ENCODE measurements at regions not wholly inside any gene's neighbourhood (a gene's known extent, or its start where the extent isn't known, plus 50 kb on each side); places are given as distances from the start of the nearest gene placed in this dataset.

DNA sequence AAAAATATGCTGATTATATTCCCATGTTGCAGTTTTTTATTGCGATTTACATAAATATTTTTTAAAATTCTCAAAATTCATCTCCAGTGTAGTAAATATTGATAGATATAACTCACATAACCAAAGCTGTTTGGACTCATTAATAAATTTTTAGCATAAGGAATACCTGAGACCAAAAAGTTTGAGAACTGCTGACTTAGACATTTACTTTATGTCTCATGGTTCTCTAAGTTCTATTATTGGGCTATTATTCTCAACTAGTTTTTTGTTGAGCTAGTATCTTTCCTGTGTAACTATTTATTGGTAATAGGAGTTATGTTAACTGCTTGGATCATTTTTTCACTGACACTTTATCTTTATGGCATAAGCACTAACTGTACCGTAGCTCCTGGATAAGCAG is 1069.6 kb downstream of the ADGRL2 start:
- DNase-seq (ENCODE audit: low read depth in 4 of 4, low spot score in 3 of 4): no peak

DNA sequence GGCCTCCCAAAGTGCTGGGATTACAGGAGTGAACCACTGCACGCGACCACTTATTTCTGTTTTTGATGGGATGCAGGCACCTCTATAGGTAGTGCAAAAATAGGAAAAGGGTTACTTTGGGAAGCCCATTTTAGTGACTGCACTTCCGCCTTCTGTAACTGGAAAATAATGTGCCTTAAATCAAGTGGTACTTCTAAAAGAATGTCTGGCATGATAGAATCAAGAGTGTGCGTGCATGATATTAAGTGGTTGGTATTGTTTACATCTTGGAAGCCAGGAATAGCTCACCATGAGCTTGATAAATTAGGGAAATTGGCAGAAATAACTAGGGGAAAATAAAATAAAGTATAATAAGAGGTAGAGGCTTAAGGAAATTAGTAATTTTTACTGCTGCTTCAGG is 1067.0 kb downstream of the ADGRL2 start:
- DNase-seq (ENCODE audit: low read depth in 4 of 4, low spot score in 3 of 4): no peak

DNA sequence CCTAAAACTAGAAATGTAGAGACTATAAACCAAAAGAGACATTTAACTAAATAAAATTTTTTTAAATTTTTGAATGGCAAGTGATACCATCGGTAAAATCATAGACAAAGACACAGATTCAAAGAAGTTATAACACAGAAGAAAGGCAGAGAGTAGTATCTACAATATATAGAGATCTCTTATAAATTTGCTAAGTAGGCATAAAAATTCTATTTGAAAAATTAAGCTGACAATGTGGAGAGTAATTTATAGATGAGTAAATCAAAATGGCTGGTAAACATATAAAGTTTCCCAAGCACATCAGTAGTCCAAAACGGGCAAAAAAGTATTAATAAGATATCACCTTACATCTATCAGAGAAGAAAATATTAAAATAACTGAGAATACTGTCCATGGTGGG is 1061.0 kb downstream of the ADGRL2 start:
- no peak for DNase-seq (ENCODE audit: low read depth in 4 of 4, low spot score in 3 of 4)

DNA sequence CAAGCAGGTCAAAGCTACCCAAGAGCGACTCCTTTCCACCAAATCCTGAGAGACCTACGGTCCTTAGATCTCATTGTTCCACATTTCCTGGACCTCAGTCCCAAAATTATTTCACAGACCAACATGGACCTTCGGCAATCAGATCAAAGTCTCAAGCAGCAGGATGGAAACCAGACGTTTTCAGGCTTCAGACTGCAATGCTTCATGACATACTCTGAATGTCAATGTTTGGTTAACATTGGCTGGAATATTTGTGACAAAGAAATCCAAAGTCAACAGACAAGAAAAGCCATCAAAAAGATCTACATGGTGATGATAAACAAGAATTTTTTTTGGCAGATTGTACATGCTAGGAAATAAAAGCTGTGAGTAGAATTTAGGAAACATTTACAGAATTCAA is 1057.3 kb downstream of the ADGRL2 start:
- DNase-seq (ENCODE audit: low read depth in 4 of 4, low spot score in 3 of 4): no peak

DNA sequence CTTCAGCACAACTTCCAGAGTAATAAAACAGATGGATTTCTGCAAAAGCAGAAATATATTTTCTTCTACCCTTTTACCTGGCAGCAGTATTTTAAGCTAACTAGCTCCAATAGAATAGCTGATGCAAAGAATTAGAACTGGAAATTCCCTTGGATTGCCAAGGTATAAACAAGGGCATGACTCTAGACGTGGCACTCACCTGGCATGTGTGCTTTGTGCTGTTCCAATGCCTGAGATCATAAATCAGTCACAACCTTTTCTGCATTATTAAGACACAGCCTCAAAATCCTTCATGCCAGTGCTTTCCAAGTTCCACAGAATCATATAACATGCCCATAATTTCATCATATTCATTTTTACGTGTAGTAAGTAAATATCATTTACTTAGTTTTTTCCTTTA is 1048.7 kb downstream of the ADGRL2 start:
- DNase-seq (ENCODE audit: low read depth in 4 of 4, low spot score in 3 of 4): no peak

DNA sequence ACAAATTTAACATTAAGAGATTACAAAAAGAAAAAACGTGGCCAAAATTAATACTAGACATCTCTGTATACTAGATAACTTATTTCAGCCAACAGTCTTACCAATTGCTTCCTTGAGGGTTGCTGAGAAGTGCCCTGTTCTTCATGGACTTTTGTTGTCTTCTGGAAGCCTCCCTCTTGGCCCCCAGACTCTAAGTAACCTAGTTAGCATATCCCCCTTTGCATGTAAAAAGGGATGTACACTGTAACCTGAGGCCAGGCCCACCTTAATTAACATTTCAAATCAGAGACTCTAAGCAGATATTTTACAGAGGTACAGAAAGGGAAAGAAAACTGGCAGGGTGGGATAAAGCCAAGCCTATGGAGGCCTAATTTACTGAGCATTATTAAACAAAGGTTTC is 1047.3 kb downstream of the ADGRL2 start:
- DNase-seq (ENCODE audit: low read depth in 4 of 4, low spot score in 3 of 4): no peak

DNA sequence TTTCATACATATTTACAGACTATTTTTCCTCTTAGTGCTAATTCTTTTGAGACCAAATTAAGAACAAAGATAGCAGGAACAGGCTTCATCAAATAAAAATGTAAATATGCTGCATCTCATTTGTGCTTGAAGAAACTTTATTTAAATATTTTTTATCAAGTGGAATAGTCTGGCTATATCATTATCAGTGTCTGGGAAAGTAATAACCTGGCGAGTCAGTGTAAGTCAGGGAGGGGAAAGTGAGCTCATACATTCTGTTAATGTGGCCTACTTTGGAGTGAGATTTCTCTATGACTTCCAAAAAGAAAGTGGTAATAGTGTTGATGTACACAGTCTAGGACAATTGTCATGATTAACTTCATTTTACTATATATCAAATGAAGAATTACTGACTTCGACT is 1045.1 kb downstream of the ADGRL2 start:
- no peak for DNase-seq (ENCODE audit: low read depth in 4 of 4, low spot score in 3 of 4)

DNA sequence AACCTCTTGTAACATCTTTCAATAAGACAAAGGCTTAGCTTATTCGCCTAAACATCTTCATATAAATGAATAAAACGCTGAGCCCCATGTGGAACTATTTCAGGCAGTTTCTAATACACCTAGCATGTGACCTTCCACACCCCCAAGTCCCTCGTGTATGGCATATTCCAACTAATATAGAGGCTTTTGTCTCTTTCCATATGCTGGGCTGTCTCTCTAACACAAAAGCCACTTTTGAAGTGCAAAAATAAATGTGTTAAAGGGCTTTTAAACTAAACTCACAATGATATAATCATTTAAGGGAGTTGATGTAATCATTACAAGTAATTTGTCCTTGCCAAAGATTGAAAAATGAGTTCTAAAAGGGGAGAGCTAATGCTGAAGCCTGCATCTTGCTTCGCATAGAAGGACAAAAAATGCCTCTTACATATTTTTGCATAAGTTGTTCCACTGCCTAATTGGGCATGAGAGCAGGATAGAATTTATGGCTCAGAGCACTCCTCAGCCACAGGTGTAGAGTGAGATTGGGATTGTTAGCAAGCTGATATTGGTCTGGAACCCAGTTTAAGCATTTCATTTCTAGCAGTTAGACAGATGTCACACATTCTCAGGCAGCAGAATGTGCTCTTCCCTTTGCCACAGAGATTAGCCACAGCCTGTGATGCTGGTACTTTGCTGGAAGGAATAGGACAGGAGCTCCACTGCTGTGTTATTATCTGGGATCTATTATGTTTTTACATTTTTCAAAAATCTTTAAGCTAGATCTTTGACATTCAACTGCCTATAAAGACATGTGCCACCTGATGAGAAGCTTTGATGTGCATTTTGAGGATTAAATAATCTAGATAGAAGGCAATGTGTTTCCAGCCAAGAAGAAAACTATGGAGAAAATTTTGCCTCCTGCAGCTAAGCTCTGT is 1044.4 kb downstream of the ADGRL2 start:
- no peak for DNase-seq (ENCODE audit: low read depth in 4 of 4, low spot score in 3 of 4)

DNA sequence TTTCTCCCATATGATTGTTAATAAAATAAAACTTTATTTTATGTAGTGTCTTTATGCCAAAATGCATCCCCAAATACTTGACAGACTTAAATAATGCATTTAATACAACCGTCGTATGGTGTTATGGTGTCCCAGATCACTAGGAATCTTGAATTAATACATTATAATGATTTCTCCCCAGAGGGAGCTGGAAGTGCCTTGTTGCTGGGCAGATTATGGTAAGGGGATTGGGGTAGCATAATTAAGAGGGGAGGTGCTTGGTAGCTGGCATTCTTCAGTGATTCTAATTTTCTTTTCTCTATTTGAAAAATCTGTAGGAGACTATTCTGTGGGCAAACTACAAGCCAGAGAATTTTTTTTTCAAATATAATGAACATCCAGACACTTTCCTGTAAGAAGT is 1043.7 kb downstream of the ADGRL2 start:
- DNase-seq (ENCODE audit: low read depth in 4 of 4, low spot score in 3 of 4): no peak

DNA sequence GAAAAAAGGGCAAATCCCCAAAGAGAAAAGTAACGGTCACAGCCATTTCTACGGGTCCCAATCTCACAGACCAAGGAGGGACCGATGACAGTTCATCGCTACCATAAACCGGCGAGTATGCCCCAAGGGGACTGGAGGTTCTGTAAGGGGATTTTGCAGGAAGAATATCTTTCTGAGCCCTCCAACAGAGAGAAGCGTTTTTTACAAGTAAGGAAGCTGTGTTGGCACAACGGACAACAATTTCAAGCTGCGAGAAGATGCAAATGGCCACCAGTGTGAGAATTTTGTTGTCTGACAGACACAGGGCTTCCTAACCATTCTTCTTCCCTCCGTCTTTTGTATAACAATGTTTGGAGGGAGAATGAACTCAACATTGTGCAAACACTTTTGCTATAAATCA is 1043.1 kb downstream of the ADGRL2 start:
- no peak for DNase-seq (ENCODE audit: low read depth in 4 of 4, low spot score in 3 of 4)

DNA sequence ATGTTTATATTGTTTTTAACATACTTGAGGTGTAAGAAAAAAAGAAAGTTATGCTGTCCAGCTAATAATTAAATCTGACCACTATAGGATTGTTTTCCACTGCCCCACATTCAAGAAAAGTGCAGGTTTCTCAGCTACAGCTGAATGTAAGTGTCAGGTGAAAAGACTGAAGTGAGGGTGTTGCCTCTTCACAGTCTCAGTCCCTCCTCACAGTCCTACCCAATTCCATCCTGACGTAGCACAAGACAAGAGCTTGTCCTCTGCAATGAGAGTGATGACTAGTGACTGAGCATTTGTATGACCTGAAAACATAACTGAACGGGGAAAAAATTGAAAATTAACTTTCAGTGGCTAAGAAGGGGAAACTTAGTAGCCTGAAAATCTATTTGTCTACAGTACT is 1039.5 kb downstream of the ADGRL2 start:
- no peak for DNase-seq (ENCODE audit: low read depth in 4 of 4, low spot score in 3 of 4)

DNA sequence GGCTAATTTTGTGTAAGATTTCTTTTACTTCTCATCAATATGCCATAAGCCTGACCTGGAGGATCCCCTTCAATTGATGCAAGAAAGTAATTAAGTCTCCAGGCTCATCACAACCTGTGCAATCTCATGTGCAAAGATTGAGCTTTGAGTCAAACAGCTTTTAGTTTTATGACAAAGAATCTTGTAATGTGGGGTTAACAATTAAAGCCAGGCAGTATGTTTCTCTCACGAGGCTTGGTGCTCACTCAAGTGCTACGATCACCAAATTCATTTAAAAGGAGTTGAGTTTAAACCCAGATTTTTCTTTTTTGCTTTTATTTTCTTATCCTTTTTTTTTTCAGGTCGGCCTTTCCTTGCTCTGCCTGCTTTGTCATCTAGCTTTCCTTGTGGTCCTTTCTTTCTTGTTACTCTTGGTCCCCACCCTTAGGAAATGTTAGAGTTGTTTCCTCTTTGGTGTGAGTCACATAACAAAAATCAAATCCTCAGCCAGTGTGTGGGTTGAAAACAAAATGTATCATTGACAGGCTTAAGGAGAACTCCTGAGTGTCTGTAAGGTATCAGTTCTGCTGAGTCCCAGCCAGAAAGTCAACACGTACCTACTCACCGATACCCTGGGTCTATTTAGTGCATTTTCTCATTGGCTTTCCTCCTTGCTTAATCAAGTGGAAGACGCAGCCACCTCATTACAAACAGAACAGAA is 1037.2 kb downstream of the ADGRL2 start:
- DNase-seq (ENCODE audit: low read depth in 4 of 4, low spot score in 3 of 4): no peak

DNA sequence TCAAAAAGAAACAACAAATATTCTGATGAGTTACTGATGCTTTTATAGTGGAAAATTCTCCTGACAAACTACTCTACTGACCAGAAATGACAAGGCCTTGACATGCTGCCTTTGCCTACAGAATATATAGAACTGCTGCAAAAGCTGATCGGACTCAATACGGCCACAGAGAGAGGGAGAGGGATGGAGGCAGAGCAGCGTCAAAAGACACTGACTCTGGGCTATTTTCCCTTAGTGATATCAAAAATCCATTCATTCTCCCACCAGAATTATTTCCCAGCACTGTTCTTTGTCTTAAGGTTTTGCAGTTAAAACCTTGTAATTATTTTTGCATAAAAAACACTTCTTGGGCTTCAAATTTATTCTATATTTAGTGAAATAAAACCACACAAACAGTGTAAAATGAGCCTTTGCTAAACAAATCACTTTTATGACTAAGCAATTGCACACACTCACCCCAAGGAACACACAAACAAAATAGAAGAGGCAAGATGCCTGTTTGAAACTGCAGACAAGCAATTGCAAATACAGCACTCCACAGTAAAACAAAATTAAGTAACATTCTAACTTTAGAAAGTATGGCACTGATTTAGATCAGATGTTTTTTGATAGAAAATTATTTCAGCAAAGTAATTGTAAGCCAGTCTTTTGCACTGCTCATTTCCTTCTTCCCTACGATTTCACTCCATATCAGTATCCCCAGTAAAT is 1036.4 kb downstream of the ADGRL2 start:
- DNase-seq (ENCODE audit: low read depth in 4 of 4, low spot score in 3 of 4): no peak

DNA sequence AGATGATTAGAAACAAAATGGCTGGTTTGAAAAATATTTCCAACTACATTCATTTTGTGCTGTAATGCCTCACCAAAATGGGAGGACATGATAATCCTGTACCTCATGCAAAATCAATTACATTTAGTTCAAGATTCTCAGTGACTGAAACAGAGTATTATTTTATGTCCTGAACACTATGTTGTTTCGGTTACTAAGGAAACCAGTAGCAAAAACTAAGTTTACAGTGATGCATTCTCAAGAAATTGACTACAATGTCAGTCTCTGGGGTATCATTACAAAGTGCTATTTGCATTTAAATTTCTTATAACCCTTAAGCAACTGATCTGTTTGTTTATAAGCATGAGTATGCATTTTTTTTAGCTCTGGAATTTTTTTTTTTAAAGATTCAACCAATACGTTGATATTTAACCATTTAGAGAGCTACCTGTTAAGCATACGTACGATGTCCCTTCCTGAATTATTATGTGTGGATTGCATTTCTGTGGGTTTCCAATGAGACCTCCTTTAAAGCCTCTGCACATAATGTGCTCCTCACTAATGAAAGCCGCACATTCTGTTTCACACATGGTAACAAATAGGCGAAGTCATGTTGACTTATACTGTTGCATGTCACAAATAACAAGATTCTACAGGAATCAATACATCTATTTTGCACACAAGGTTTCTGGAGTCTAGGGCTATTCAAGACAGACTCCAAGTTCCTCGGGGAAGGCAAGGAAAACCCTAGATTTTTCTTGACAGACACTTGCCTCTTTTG is 1035.7 kb downstream of the ADGRL2 start:
- DNase-seq (ENCODE audit: low read depth in 4 of 4, low spot score in 3 of 4): no peak

DNA sequence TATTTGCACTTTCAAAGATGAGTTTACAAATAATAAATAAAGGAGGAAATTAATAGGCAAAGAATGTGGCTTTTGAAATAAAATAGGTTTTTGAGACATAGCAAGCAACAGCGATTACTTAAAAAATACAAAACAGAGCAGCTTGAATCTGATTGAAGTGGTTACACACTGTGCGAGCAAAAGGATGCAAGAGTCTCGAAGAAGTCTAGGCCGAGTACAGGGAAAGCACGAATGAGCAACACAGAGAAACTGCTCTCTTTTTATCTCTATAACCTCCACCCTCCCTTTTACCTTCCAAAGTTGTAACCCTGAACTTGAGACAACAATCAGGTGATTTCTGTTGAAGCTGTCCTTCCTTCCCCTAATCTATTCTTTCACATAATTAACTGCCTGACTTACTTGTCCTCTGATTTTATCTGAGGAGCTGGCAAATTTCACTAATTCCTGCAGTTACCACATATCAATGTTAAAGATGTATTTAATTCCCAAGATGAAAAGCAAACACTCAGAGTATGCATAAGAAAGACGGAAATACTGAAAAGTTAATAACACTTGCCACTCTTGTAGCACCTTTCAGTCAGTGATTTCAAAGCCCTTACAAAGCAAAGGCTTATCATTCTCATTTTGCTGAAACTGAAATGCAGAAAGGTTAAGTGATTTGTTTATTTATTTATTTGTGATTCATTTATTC is 1030.1 kb downstream of the ADGRL2 start:
- DNase-seq (ENCODE audit: low read depth in 4 of 4, low spot score in 3 of 4): no peak

DNA sequence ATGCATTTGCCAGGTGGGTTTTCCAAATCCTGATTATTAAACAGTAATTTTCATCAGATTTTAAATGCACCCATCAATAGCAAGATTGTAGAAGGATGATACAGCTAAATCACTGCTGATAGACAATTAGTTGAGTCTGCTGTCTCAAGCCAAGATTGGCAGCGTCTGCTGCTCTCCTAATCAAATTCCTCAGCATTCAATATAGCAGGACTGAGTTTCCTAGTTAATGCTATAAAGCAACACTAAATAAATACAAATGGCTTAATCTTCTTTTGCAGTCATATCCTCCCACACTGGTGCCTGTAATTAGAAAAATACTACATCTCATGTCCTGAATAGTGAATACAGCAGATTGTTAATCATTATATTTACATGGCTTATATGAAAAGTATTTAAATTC is 1028.8 kb downstream of the ADGRL2 start:
- no peak for DNase-seq (ENCODE audit: low read depth in 4 of 4, low spot score in 3 of 4)

DNA sequence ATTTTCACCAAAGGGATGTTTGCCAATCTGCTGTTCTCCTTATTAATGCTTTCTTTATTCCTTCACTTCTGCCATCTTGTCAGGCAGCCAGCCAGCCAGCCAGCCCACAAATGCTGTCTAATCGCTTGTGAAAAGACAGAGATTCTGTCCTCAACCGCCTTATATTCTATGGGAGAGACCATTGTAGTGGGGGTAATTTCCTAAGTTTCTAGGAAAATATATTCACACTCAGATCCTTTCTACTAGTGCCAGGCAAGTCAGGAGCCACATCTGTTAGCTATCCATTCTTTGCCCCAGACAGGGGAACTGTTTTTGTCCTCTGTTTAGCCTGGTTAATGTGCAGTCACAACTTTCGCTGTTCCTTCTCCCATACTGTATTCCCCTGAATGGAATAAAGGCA is 1023.1 kb downstream of the ADGRL2 start:
- DNase-seq (ENCODE audit: low read depth in 4 of 4, low spot score in 3 of 4): no peak

DNA sequence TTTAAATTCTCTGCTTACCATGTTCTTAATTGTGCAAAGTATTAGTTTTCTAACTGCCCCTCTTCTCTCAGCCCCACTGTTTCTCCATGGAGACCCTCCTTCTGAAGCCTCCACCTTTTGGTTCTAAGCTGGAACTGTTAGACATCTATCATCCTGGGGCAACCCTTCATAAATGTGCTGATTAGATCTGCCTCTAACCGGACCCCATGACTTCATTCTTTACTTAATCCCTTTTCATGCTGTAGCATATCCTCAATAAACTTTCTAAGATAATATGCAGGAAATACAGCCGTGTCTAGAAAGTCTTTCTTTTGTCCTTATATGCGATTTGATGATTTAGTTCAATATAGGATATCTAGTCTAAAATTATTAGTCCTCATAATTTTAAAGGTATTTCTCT is 1020.1 kb downstream of the ADGRL2 start:
- DNase-seq (ENCODE audit: low read depth in 4 of 4, low spot score in 3 of 4): no peak

DNA sequence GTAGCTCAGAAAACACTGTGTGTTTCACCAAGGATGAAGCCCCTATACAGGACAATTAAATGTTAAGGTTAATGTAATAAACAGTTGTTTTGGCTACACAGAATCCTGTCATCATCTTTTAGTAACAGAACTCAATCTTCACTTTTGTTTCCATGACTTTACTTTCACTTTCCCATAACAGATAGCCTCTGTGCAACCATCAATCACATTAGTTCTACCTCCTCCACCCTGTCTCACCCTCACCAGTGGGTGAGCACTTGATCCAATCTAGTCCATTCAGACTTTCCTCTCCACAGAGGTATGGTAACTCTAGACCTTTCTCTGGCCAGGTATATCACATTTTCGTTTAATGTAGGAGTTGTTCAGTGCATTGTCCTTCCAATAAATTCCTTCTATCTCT is 1018.5 kb downstream of the ADGRL2 start:
- no peak for DNase-seq (ENCODE audit: low read depth in 4 of 4, low spot score in 3 of 4)

DNA sequence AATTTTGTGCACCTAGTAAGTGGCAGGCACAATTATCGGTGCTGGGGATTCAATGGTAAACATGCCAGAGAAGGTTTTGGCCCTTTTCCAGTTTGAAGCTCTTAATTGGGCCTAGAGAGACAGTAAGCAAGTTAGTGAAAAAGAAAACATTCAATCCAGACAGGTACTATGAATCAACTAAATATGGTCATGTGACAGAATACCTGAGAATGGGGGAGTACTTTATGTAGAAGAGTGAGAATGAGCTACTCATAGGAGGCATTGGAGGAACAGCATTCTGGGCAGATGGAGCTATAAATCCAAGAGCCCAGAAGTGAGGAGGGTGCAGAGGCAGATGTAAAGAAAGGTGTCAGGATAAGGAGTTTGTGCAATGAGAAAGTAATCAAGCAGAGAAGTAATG is 1017.9 kb downstream of the ADGRL2 start:
- DNase-seq (ENCODE audit: low read depth in 4 of 4, low spot score in 3 of 4): no peak
